ENCODE measurements at regions not wholly inside any gene's neighbourhood (a gene's known extent, or its start where the extent isn't known, plus 50 kb on each side); places are given as distances from the start of the nearest gene placed in this dataset.

DNA sequence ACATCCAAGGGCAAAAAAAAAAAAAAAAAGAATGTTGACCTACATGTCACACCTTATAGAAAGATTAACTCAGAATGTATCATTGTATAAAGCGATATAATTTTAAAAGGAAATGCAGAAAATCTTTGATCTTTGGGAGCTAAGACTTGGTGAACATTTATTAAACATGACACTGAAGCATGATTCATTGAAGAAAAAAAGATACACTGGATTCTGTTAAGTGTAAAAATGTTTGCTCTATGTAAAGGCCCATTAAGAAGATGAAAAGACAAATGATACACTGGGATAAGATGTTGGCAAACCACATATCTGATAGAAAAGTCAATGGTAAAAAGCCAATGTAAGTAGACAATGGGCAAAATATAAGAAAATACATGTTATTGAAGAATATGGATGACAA, 1131.0 kb downstream of the AACS start:
- Mint-ChIP-seq H3K9me3 (ENCODE audit: unreplicated experiment) (peaks cover 34% of the 10 kb centered on the region), H3K27me3 (ENCODE audit: unreplicated experiment) (no peaks in the 10 kb centered on the region), H3K27ac (ENCODE audit: unreplicated experiment) (no peak overlapping the region), H3K4me1 (ENCODE audit: unreplicated experiment) (no peaks in the 10 kb centered on the region), H3K4me3 (ENCODE audit: unreplicated experiment) (no peak overlapping the region), H3K36me3 (ENCODE audit: unreplicated experiment) (no peaks in the 10 kb centered on the region)
- DNase-seq (ENCODE audit: extremely low spot score, unreplicated experiment): no peak
- no peak for TF ChIP-seq CTCF (IDR thresholded peaks at IDR 0.05)

GRCh38 chr12:126198516-126198915, 1133.3 kb downstream of the AACS start:
- TF ChIP-seq CTCF (IDR thresholded peaks at IDR 0.05): no peak

DNA sequence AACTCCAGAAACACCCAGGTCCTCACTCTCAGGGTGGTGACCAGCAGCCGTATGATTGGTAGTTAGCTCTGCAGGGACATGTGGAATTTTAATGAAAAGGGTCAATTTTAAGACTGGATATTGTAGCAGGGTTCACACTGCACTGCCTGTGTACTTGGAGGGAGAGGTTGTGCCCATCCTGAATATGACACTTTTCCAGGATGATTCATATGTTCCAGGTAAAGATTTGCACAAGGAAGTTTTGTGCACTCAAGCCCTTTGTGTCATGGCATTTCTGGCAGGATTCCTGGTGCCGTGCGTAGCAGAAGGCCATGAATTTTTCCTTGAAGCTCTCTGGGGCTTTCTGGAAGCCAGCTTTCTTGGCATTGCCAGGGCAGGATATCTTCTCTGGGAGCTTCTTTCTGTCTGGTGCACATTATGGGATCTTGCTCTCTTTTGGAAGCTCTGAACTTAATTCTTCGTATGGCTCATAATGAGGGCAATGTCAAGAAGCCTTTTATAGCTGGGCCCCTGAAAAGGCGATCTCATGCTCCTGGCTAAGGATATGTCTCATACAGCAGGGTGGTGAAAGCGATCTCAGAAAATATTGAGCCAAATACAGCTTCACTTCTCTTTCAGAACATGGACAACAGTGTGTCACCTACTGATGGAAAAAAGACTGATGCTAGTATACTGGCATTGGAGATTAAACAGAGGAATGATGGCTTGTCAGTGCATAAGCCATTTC, 1133.9 kb downstream of the AACS start:
- DNase-seq (ENCODE audit: extremely low spot score, unreplicated experiment): no peak
- Mint-ChIP-seq H3K27ac (ENCODE audit: unreplicated experiment) (no peak overlapping the region), H3K36me3 (ENCODE audit: unreplicated experiment) (no peaks in the 10 kb centered on the region), H3K4me3 (ENCODE audit: unreplicated experiment) (no peak overlapping the region), H3K4me1 (ENCODE audit: unreplicated experiment) (no peaks in the 10 kb centered on the region), H3K27me3 (ENCODE audit: unreplicated experiment) (no peaks in the 10 kb centered on the region), H3K9me3 (ENCODE audit: unreplicated experiment) (peaks cover 36% of the 10 kb centered on the region)
- no peak for TF ChIP-seq CTCF (IDR thresholded peaks at IDR 0.05)

More at GRCh38 chr12:126198516-126198915, 1133.3 kb downstream of the AACS start:
- Mint-ChIP-seq H3K27me3 (ENCODE audit: unreplicated experiment) (no peaks in the 10 kb centered on the region), H3K4me3 (ENCODE audit: unreplicated experiment) (no peak overlapping the region), H3K4me1 (ENCODE audit: unreplicated experiment) (no peaks in the 10 kb centered on the region), H3K27ac (ENCODE audit: unreplicated experiment) (no peak overlapping the region), H3K9me3 (ENCODE audit: unreplicated experiment) (peaks cover 40% of the 10 kb centered on the region), H3K36me3 (ENCODE audit: unreplicated experiment) (no peaks in the 10 kb centered on the region)
- no peak for DNase-seq (ENCODE audit: extremely low spot score, unreplicated experiment)

- Mint-ChIP-seq H3K4me3 (ENCODE audit: unreplicated experiment) (no peak overlapping the region), H3K27me3 (ENCODE audit: unreplicated experiment) (no peaks in the 10 kb centered on the region), H3K4me1 (ENCODE audit: unreplicated experiment) (no peaks in the 10 kb centered on the region), H3K36me3 (ENCODE audit: unreplicated experiment) (no peaks in the 10 kb centered on the region), H3K9me3 (ENCODE audit: unreplicated experiment) (peaks cover 38% of the 10 kb centered on the region), H3K27ac (ENCODE audit: unreplicated experiment) (no peak overlapping the region)
- TF ChIP-seq CTCF (IDR thresholded peaks at IDR 0.05): no peak
- no peak for DNase-seq (ENCODE audit: extremely low spot score, unreplicated experiment)
Measured at GRCh38 chr12:126201981-126202537, 1136.8 kb downstream of the AACS start.

DNA sequence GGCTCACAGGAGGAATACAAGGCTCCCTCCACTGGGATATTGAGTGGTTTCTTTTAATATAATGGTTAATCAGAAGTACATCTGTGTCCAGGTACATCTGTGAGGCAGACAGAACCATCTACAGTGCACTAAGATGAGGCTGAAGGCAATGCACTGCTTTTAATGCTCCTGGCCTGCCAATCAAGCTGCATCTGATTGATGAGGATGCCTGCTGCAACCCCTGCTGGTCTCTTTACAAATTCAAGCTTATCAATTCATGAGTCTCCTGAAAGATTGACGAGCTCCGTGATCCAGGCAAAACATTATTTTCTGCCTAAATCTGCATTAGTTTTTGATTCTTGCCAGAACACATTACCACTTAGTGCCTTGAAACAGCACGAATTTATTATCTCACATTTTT, 1139.1 kb downstream of the AACS start:
- H3K9me3 Mint-ChIP-seq (ENCODE audit: unreplicated experiment): peaks cover 39% of the 10 kb centered on the region
- no peak overlapping the region for H3K4me3 Mint-ChIP-seq (ENCODE audit: unreplicated experiment)
- H3K27me3 Mint-ChIP-seq (ENCODE audit: unreplicated experiment): no peaks in the 10 kb centered on the region
- DNase-seq (ENCODE audit: extremely low spot score, unreplicated experiment): no peak
- no peak for TF ChIP-seq CTCF (IDR thresholded peaks at IDR 0.05)
- no peaks in the 10 kb centered on the region for H3K4me1 Mint-ChIP-seq (ENCODE audit: unreplicated experiment)
- no peak overlapping the region for H3K27ac Mint-ChIP-seq (ENCODE audit: unreplicated experiment)
- no peaks in the 10 kb centered on the region for H3K36me3 Mint-ChIP-seq (ENCODE audit: unreplicated experiment)

Measured in osteocyte (in vitro differentiated cells).